ENCODE measurements at regions not wholly inside any gene's neighbourhood (a gene's known extent, or its start where the extent isn't known, plus 50 kb on each side); places are given as distances from the start of the nearest gene placed in this dataset.

DNA sequence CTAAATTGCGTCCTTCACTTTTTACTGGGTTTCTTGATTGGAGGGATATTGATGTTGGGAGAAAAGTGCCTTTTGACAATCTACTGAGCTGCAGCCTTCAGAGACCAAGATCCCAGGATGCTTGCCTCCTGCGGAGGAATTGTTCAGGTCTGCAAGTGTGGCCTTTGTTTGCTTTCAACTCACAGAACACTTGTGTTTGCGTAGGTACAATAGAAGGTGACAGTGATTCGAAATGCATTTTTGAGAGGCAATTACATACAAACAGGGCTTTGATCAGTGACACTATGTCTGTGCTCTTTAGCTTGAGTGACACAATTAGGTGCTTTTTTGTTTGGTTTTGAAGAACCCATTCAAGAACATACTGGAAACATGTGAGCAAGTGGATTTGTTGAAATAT is 600.6 kb downstream of the QKI start:
- TF ChIP-seq, protein P1, sequence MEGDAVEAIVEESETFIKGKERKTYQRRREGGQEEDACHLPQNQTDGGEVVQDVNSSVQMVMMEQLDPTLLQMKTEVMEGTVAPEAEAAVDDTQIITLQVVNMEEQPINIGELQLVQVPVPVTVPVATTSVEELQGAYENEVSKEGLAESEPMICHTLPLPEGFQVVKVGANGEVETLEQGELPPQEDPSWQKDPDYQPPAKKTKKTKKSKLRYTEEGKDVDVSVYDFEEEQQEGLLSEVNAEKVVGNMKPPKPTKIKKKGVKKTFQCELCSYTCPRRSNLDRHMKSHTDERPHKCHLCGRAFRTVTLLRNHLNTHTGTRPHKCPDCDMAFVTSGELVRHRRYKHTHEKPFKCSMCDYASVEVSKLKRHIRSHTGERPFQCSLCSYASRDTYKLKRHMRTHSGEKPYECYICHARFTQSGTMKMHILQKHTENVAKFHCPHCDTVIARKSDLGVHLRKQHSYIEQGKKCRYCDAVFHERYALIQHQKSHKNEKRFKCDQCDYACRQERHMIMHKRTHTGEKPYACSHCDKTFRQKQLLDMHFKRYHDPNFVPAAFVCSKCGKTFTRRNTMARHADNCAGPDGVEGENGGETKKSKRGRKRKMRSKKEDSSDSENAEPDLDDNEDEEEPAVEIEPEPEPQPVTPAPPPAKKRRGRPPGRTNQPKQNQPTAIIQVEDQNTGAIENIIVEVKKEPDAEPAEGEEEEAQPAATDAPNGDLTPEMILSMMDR (IDR thresholded peaks at IDR 0.05; ENCODE audit: insufficient read depth, low read length, poor library complexity, severe bottlenecking) = no peak
- no peak for TF ChIP-seq EZH2phosphoT487 (conservative IDR thresholded peaks at IDR 0.05; ENCODE audit: low read length)
